ENCODE measurements at regions not wholly inside any gene's neighbourhood (a gene's known extent, or its start where the extent isn't known, plus 50 kb on each side); places are given as distances from the start of the nearest gene placed in this dataset.

- DNase-seq (no peak), ATAC-seq (no peak)
- CTCF ChIA-PET, result no interaction called here
- Mint-ChIP-seq H3K27ac (no peak overlapping the region), H3K36me3 (ENCODE audit: low read depth) (no peaks in the 10 kb centered on the region), H3K4me1 (ENCODE audit: low read depth) (no peaks in the 10 kb centered on the region), H3K9me3 (peaks cover 2% of the 10 kb centered on the region), H3K27me3 (no peaks in the 10 kb centered on the region), H3K4me3 (no peak overlapping the region)
- TF ChIP-seq CTCF (IDR thresholded peaks at IDR 0.05), result no peak
- intact Hi-C loops (cut with micrococcal nuclease), result no loop called here
- POLR2A ChIA-PET, result no interaction called here
Measured at GRCh38 chr18:27235218-27235870, 50.2 kb upstream of the CHST9 start.

Data from activated CD8-positive, alpha-beta T cell treated with anti-CD3 and anti-CD28 coated beads for 36 hours (primary cell).